ENCODE measurements at regions not wholly inside any gene's neighbourhood (a gene's known extent, or its start where the extent isn't known, plus 50 kb on each side); places are given as distances from the start of the nearest gene placed in this dataset.

GRCh38 chrX:140317462-140317861 is 187.4 kb downstream of the SOX3 start:
- TF ChIP-seq POLR2A (IDR thresholded peaks at IDR 0.05; ENCODE audit: low read length) (no peak), GATA1 (IDR thresholded peaks at IDR 0.05; ENCODE audit: low read depth, low read length) (no peak)
